ENCODE measurements at regions not wholly inside any gene's neighbourhood (a gene's known extent, or its start where the extent isn't known, plus 50 kb on each side); places are given as distances from the start of the nearest gene placed in this dataset.

DNA sequence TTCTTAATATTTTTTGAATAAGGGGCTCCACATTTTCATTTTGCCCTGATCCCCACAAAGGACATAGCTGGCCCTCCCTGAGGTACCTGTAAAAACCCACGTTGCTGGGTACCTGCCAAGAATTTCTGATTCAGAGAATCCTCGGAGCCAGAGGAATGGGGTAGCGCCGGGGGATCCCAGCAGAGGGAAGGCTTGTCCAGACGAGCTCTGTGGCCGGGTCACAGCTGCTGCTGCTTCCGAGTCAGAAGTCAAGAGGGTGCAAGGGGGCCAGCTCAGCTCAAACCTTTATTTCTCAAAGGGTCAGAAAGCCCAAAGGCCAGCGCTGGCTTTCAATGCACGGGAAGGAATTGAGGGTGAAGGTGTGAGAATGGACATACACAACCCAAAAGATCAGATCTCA, 68.9 kb upstream of the SDK2 start:
- no peak overlapping the region for H3K4me3 Mint-ChIP-seq (ENCODE audit: unreplicated experiment)
- peaks cover 2% of the 10 kb centered on the region for H3K27me3 Mint-ChIP-seq (ENCODE audit: unreplicated experiment)
- TF ChIP-seq, protein P1, sequence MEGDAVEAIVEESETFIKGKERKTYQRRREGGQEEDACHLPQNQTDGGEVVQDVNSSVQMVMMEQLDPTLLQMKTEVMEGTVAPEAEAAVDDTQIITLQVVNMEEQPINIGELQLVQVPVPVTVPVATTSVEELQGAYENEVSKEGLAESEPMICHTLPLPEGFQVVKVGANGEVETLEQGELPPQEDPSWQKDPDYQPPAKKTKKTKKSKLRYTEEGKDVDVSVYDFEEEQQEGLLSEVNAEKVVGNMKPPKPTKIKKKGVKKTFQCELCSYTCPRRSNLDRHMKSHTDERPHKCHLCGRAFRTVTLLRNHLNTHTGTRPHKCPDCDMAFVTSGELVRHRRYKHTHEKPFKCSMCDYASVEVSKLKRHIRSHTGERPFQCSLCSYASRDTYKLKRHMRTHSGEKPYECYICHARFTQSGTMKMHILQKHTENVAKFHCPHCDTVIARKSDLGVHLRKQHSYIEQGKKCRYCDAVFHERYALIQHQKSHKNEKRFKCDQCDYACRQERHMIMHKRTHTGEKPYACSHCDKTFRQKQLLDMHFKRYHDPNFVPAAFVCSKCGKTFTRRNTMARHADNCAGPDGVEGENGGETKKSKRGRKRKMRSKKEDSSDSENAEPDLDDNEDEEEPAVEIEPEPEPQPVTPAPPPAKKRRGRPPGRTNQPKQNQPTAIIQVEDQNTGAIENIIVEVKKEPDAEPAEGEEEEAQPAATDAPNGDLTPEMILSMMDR (IDR thresholded peaks at IDR 0.05; ENCODE audit: unreplicated experiment), result no peak
- no peaks in the 10 kb centered on the region for H3K4me1 Mint-ChIP-seq (ENCODE audit: unreplicated experiment)
- H3K27ac Mint-ChIP-seq (ENCODE audit: unreplicated experiment), result no peak overlapping the region
- H3K9me3 Mint-ChIP-seq (ENCODE audit: unreplicated experiment), result no peaks in the 10 kb centered on the region
- H3K36me3 Mint-ChIP-seq (ENCODE audit: low read depth, unreplicated experiment), result no peaks in the 10 kb centered on the region
- DNase-seq (ENCODE audit: low spot score), result no peak

- Mint-ChIP-seq H3K36me3 (ENCODE audit: low read depth, unreplicated experiment) (no peaks in the 10 kb centered on the region), H3K9me3 (ENCODE audit: unreplicated experiment) (no peaks in the 10 kb centered on the region), H3K27me3 (ENCODE audit: unreplicated experiment) (peaks cover 2% of the 10 kb centered on the region), H3K27ac (ENCODE audit: unreplicated experiment) (no peak overlapping the region), H3K4me1 (ENCODE audit: unreplicated experiment) (peaks cover 2% of the 10 kb centered on the region), H3K4me3 (ENCODE audit: unreplicated experiment) (no peak overlapping the region)
- DNase-seq (ENCODE audit: low spot score), result no peak
- TF ChIP-seq, protein P1 (IDR thresholded peaks at IDR 0.05; ENCODE audit: unreplicated experiment), result no peak
These were observed 71.5 kb upstream of the SDK2 start for GRCh38 chr17:73715769-73716168.

DNA sequence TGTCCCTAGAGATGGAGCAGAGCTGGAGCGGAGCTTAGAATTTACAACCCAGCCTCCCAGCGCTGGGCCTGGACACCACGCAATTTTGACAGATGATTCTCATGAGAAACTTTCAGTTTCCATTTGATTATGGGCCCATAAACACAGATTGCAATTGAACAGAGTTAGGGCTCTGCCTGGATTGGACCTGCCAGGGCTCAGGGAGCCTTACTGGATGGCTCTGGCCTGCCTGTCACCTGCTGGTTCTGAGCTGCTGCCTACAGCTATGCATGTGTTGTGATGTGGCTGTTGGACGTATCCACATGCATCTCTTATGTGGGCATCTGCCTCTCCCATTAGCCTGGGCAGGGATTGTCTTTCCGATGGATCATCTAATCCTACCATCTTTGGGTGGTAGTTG, 73.4 kb upstream of the SDK2 start:
- DNase-seq (ENCODE audit: low spot score), result no peak
- no peaks in the 10 kb centered on the region for H3K9me3 Mint-ChIP-seq (ENCODE audit: unreplicated experiment)
- H3K36me3 Mint-ChIP-seq (ENCODE audit: low read depth, unreplicated experiment), result no peaks in the 10 kb centered on the region
- TF ChIP-seq, protein P1 (IDR thresholded peaks at IDR 0.05; ENCODE audit: unreplicated experiment), result no peak
- peaks cover 2% of the 10 kb centered on the region for H3K4me1 Mint-ChIP-seq (ENCODE audit: unreplicated experiment)
- H3K27me3 Mint-ChIP-seq (ENCODE audit: unreplicated experiment), result no peaks in the 10 kb centered on the region
- no peak overlapping the region for H3K4me3 Mint-ChIP-seq (ENCODE audit: unreplicated experiment)
- H3K27ac Mint-ChIP-seq (ENCODE audit: unreplicated experiment), result no peak overlapping the region

- H3K4me1 Mint-ChIP-seq (ENCODE audit: unreplicated experiment), result peaks cover 2% of the 10 kb centered on the region
- no peaks in the 10 kb centered on the region for H3K27me3 Mint-ChIP-seq (ENCODE audit: unreplicated experiment)
These were observed 74.1 kb upstream of the SDK2 start for GRCh38 chr17:73718362-73718761.

DNA sequence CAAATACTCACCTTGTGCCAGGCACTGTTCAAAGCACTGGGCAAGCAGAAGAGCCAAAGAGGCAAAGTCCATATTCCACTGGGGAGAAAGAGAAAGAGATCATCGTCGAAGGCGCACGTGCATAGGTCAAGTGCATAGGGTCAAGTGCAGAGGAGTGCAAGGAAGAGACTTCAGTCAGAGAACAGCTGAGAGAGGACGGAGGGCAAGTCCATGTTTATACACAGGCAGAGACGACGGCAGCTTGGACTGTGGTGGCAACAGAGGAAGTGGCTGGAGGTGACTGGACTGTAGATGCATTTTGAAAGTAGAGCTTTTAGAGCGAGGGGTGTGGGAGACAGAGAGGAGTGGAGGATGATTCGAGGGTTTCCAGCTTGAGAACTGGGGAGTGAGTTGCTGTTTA, 74.7 kb upstream of the SDK2 start:
- Mint-ChIP-seq H3K4me3 (ENCODE audit: unreplicated experiment) (no peak overlapping the region), H3K27me3 (ENCODE audit: unreplicated experiment) (no peaks in the 10 kb centered on the region)

More at GRCh38 chr17:73718362-73718761, 74.1 kb upstream of the SDK2 start:
- no peak for DNase-seq (ENCODE audit: low spot score)
- H3K36me3 Mint-ChIP-seq (ENCODE audit: low read depth, unreplicated experiment), result no peaks in the 10 kb centered on the region
- H3K4me3 Mint-ChIP-seq (ENCODE audit: unreplicated experiment), result no peak overlapping the region
- TF ChIP-seq, protein P1 (IDR thresholded peaks at IDR 0.05; ENCODE audit: unreplicated experiment), result no peak
- H3K27ac Mint-ChIP-seq (ENCODE audit: unreplicated experiment), result no peak overlapping the region
- no peaks in the 10 kb centered on the region for H3K9me3 Mint-ChIP-seq (ENCODE audit: unreplicated experiment)

More for the DNA sequence above, 74.7 kb upstream of the SDK2 start:
- Mint-ChIP-seq H3K36me3 (ENCODE audit: low read depth, unreplicated experiment) (no peaks in the 10 kb centered on the region), H3K9me3 (ENCODE audit: unreplicated experiment) (no peaks in the 10 kb centered on the region), H3K27ac (ENCODE audit: unreplicated experiment) (no peak overlapping the region), H3K4me1 (ENCODE audit: unreplicated experiment) (peaks cover 2% of the 10 kb centered on the region)
- no peak for DNase-seq (ENCODE audit: low spot score)
- TF ChIP-seq, protein P1 (IDR thresholded peaks at IDR 0.05; ENCODE audit: unreplicated experiment), result no peak

Data from endothelial cell (in vitro differentiated cells).